ENCODE measurements at regions not wholly inside any gene's neighbourhood (a gene's known extent, or its start where the extent isn't known, plus 50 kb on each side); places are given as distances from the start of the nearest gene placed in this dataset.

DNA sequence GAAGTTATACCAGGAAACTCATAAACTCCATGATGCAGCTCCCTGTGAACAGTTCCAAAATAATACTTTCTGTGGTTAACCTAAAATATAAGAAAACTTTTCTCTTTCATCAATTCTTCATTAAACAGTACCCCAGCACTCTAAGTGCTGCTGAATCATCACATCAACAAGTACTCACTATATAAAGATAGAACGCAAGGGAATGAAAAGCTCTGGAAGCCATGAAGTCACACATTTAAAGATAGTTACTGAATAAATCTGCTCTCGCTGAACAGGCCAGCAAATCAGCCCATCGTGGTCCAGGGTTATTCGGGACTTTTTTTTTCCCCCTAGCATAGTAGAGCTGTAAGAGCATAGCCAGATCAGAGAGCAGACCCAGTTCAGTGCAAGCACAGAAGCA lies 254.3 kb downstream of the IPMK start:
- no peaks in the 10 kb centered on the region for H3K36me3 ChIP-seq (ENCODE audit: insufficient read depth, low read length)
- no peak overlapping the region for H3K9ac ChIP-seq (ENCODE audit: low read depth, low read length)
- H3K9me3 ChIP-seq (ENCODE audit: control insufficient read depth, insufficient read depth, low read length): peaks cover 3% of the 10 kb centered on the region; the same call in 1 of the 2 replicates
- H3K4me1 ChIP-seq (ENCODE audit: insufficient read depth, low read length): no peaks in the 10 kb centered on the region; the same call in 1 of the 2 replicates

DNA sequence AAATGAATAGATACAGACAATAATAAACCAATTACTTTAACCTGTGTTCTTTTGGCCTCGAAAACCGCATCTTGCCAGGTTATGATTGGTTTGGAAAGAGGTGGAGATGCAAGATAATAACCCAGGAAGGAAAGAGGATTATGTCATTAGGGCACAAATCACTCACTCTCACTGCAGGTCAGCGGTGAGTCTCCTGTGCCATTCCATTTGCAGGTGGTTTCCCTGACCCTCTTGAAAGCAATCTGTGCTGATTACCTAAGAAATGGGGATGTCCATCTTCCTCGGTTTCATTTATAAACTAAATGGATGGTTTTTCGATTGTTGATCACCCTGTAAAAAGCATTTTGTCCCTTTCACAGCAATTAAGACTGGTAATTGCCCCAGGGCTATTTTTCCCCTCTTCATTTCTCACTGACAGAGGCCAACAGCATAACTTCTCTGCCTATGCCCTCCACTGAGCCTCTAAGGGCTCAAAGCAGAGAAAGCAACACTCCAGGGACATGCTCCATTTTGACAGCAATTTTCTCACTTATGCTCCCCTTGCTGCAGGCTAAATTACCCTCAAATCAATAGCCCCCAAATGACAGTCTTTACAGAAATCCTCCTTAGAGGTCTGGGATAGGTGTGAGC lies 257.5 kb downstream of the IPMK start:
- no peak overlapping the region for H3K9ac ChIP-seq (ENCODE audit: low read depth, low read length)
- no peaks in the 10 kb centered on the region for H3K4me1 ChIP-seq (ENCODE audit: insufficient read depth, low read length)
- H3K36me3 ChIP-seq (ENCODE audit: insufficient read depth, low read length): no peaks in the 10 kb centered on the region
- no peaks in the 10 kb centered on the region for H3K9me3 ChIP-seq (ENCODE audit: control insufficient read depth, insufficient read depth, low read length)

DNA sequence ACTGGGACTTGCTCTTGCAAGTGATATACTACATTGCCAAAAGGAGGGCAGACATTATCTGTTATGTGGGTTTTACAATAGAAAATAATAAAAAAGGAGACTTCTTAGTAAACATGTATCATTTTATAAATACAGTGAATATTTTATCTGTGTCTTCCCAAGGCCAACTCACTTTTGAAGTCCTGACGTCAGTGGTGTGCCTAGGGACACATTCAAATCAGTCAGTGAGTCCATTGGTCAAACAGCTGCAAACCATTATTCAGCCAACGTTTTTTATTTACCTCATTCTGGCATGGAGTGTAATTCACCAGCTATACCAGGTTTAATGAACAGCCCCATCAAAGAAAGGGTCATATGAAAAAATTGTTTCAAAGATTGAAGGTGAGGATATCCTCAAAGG lies 263.7 kb downstream of the IPMK start:
- no peaks in the 10 kb centered on the region for H3K9me3 ChIP-seq (ENCODE audit: control insufficient read depth, insufficient read depth, low read length)
- no peaks in the 10 kb centered on the region for H3K36me3 ChIP-seq (ENCODE audit: insufficient read depth, low read length)
- H3K4me1 ChIP-seq (ENCODE audit: insufficient read depth, low read length): peaks cover 3% of the 10 kb centered on the region
- no peak overlapping the region for H3K9ac ChIP-seq (ENCODE audit: low read depth, low read length)

DNA sequence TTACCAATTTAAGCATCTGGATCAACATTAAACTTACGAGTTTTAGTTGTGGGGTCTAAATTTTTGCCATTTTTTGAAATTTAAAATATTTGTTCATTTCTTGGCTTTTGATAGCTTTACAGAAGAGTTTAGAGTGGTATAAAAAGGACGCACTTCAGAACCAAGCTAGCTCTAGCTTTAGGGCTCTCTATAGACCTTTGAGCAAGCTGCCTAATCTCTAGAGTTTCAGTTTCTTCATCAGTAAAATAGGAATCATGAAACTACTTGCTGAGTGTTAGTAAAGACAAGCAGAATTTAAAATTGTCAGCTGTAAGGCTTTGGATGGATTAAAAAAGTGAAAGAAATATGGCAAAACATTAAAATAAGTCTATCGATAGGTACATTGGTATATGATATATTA lies 266.5 kb downstream of the IPMK start:
- H3K9me3 ChIP-seq (ENCODE audit: control insufficient read depth, insufficient read depth, low read length): no peaks in the 10 kb centered on the region
- H3K4me1 ChIP-seq (ENCODE audit: insufficient read depth, low read length): peaks cover 3% of the 10 kb centered on the region
- H3K9ac ChIP-seq (ENCODE audit: low read depth, low read length): no peak overlapping the region
- no peaks in the 10 kb centered on the region for H3K36me3 ChIP-seq (ENCODE audit: insufficient read depth, low read length)

DNA sequence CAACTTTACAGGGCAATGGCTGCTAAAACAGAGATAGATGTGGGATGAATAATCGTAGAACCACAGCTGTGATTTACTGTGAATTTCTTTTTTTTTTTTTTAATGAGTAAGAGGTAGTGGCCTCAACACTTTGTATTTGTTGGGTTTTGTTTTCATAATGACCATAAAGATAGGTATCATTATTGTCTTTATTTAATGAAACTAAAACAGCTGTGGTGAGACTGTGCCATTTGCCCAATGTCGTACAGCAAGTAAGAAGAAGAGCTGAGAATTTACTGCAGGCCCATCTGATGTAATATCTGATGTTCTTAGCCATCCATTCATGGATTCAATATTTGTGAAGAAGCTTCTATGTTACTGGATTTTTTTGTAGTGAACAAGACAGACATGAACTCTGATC lies 271.2 kb downstream of the IPMK start:
- Histone ChIP-seq H3K9ac (ENCODE audit: low read depth, low read length) (no peak overlapping the region), H3K9me3 (ENCODE audit: control insufficient read depth, insufficient read depth, low read length) (no peaks in the 10 kb centered on the region)

DNA sequence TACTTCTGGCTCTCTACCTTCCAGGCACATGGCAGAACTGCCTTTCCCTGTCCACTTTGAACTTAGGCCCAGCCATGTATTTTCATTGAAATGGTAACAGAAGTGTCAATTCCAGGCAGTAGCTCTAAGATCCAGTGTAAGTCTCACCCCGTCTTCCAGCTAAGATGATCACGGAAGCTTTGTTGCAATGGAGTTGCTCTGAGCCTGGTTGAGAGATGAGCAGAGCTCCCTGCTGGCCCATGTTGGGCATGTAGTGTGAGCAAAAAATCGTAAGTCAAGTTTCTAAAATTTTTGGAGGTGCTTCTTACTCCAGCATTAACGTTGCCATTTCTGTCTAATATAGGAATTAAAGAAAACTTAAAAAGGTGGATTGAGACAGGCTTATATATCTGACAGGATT lies 274.4 kb downstream of the IPMK start:
- no peaks in the 10 kb centered on the region for H3K36me3 ChIP-seq (ENCODE audit: insufficient read depth, low read length)
- H3K9me3 ChIP-seq (ENCODE audit: control insufficient read depth, insufficient read depth, low read length): no peaks in the 10 kb centered on the region
- no peak overlapping the region for H3K9ac ChIP-seq (ENCODE audit: low read depth, low read length)
- no peaks in the 10 kb centered on the region for H3K4me1 ChIP-seq (ENCODE audit: insufficient read depth, low read length)

More for the DNA sequence above, 271.2 kb downstream of the IPMK start:
- H3K4me1 ChIP-seq (ENCODE audit: insufficient read depth, low read length): peaks cover 3% of the 10 kb centered on the region
- no peaks in the 10 kb centered on the region for H3K36me3 ChIP-seq (ENCODE audit: insufficient read depth, low read length)

DNA sequence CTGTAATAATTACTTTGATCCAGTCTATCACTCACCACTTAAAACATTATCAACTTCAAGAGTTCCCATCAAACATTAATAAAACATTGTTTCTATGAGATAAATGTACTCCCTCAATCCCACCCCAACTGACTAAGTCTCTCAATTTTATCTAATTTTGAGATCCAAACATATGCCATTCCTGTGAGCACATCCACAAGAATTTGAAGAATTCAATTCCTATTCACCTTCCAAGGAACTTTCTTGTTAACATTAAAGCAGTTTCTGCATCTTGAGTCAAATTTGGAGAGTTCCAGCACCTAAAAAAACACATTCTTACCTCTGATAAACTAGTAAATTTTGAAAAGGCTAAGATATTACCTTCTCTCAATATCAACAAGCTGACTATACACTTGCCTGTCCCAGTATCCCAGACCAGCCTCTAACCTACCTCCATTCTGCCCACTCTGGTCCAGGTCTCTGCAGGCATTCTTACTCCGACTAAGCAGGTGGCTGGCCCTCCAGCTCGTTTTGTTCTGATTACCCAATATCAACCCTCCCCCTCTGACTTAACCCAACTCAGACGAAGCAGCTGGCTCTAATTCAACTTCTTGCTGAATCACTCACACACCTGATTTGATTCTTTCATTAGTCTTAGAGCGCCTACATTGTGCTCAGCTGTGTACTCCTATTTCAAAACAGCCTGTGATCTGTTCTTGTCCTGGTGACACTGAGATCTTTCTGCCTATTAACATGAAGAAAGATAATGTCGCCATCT lies 275.2 kb downstream of the IPMK start:
- H3K9me3 ChIP-seq (ENCODE audit: control insufficient read depth, insufficient read depth, low read length): no peaks in the 10 kb centered on the region
- H3K4me1 ChIP-seq (ENCODE audit: insufficient read depth, low read length): no peaks in the 10 kb centered on the region
- no peak overlapping the region for H3K9ac ChIP-seq (ENCODE audit: low read depth, low read length)
- H3K36me3 ChIP-seq (ENCODE audit: insufficient read depth, low read length): no peaks in the 10 kb centered on the region

DNA sequence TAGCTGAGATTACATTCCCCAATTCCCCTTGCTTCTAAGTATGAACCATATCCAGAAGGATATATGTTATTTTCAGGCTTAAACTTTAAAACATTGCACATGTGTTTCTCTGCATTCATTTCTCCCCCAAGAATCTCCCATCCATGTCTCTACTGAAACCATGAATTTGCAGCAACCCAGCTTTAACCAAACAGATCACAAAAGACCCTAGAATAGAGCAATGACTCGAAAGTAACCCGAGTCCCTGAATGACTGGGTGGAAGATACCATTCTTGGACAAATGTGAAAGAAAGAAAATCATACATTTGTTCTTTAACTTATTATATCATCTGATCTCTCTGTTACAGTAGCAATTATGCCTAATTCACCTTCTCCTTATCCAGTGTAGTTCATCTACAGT lies 278.7 kb downstream of the IPMK start:
- Histone ChIP-seq H3K4me1 (ENCODE audit: insufficient read depth, low read length) (no peaks in the 10 kb centered on the region), H3K36me3 (ENCODE audit: insufficient read depth, low read length) (no peaks in the 10 kb centered on the region), H3K9ac (ENCODE audit: low read depth, low read length) (no peak overlapping the region), H3K9me3 (ENCODE audit: control insufficient read depth, insufficient read depth, low read length) (no peaks in the 10 kb centered on the region)

DNA sequence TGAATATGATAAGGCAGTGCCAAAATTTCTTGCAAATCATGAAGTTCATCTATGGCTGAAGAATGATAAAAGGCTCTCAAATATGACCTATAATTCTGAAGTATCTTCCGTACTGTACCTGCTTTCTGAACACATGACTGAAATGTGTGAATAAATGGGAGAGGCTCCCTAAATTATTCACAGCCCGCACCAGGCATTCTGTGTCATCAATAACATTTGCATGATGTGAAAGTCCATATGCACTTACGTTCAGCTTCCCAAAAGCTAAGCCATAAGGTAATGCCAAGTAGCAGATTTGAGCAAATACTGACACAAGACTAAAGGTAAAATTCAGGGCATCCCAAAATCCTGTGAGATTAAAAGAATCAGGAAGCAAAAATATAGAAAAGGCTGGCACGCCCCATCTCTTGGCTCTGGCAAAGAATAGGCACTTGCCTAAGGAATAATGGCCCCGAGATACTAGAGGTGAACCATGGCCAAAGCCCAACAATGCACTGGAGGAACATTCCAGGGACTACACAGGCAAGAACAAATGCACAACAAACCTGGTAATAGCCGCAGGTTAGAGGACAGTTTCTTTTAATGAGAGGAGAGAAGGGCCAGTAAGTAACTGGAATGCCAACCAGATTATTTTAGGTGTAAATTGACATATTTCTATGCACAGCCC lies 280.5 kb downstream of the IPMK start:
- no peaks in the 10 kb centered on the region for H3K4me1 ChIP-seq (ENCODE audit: insufficient read depth, low read length)
- H3K9ac ChIP-seq (ENCODE audit: low read depth, low read length): no peak overlapping the region
- H3K9me3 ChIP-seq (ENCODE audit: control insufficient read depth, insufficient read depth, low read length): no peaks in the 10 kb centered on the region
- no peaks in the 10 kb centered on the region for H3K36me3 ChIP-seq (ENCODE audit: insufficient read depth, low read length)

DNA sequence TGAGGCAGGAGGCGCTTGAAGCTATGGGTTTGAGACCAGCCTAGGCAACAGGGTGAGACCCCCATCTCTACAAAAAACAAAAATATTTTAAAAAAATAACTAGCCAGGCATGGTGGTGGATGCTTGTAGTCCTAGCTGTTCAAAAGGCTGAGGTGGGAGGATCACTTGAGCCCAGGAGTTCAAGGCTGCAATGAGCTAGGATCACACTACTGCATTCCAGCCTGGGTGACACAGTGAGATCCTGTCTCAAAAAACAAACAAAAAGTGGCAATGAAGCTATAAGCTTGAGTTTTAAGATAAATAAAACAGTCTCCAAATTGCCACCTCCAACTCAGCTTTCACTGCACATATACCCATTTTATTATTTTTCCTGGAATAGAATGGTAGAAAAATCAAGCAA lies 281.3 kb downstream of the IPMK start:
- H3K9me3 ChIP-seq (ENCODE audit: control insufficient read depth, insufficient read depth, low read length): no peaks in the 10 kb centered on the region
- no peaks in the 10 kb centered on the region for H3K36me3 ChIP-seq (ENCODE audit: insufficient read depth, low read length)
- H3K4me1 ChIP-seq (ENCODE audit: insufficient read depth, low read length): no peaks in the 10 kb centered on the region
- H3K9ac ChIP-seq (ENCODE audit: low read depth, low read length): no peak overlapping the region

DNA sequence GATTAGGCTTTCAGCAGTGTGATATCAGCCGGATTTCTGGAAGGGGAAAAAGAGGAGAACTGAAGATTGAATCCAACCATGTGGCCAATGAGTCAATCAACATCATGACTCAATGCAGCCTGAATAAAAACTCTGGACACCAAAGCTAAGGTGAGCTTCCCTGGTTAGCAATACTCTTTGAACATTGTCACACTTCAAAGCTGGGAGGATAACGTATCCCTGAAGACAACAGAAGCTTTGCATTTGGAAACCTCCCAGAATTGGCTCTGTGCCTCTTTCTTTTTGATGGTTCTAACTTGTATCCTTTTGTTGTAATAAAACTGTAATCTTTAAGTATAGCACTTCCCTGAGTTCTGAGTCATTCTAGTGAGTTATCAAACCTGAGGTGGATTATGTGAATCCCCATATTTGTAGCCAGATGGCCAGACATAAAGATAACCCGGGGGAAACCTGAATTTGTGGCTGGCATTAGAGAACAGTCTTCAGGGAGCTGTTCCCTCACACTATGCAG lies 284.4 kb downstream of the IPMK start:
- no peaks in the 10 kb centered on the region for H3K9me3 ChIP-seq (ENCODE audit: control insufficient read depth, insufficient read depth, low read length)
- H3K36me3 ChIP-seq (ENCODE audit: insufficient read depth, low read length): no peaks in the 10 kb centered on the region
- H3K9ac ChIP-seq (ENCODE audit: low read depth, low read length): no peak overlapping the region
- H3K4me1 ChIP-seq (ENCODE audit: insufficient read depth, low read length): peaks cover 5% of the 10 kb centered on the region; the same call in 1 of the 2 replicates

DNA sequence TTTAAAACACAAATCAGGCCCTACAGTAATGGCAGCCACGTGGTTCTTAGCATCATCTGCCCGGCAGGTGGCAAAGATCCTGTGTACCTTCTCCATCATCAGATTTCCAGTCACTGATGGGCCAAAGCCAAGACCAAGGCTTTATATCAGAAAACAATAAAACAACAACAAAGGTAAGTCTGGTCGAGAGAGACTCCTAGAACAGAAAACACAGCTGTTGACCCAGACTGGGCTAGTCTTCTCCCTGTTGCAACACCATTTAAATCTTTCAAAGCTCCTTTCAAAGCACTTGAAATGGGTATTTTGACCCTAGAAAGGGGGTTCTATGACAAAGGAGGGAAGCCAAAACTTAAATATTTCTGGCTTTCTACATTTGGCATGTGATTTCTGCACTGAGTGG lies 285.6 kb downstream of the IPMK start:
- peaks cover 5% of the 10 kb centered on the region; the same call in 1 of the 2 replicates for H3K4me1 ChIP-seq (ENCODE audit: insufficient read depth, low read length)
- no peaks in the 10 kb centered on the region; the same call in 1 of the 2 replicates for H3K9me3 ChIP-seq (ENCODE audit: control insufficient read depth, insufficient read depth, low read length)
- no peaks in the 10 kb centered on the region for H3K36me3 ChIP-seq (ENCODE audit: insufficient read depth, low read length)
- no peak overlapping the region for H3K9ac ChIP-seq (ENCODE audit: low read depth, low read length)

DNA sequence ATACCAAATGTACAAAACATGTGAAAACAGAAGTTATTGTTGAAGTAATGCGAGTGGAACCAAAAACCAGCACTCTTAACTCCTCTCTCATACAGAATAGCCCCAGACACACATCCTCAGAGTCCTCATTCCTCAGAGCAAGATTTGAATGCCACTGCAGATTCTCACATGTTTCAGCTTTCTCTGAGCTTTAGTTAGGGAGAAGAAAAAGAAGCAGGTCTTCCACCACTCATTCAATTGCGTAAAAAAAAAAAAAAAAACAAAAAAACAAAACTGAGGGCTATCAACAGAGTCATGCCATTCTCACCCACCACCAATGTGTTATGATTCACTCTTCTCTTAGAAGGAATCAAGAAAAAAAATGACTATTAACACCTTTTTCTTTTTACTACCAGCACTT lies 287.7 kb downstream of the IPMK start:
- H3K4me1 ChIP-seq (ENCODE audit: insufficient read depth, low read length): peaks cover 5% of the 10 kb centered on the region; the same call in 1 of the 2 replicates
- no peaks in the 10 kb centered on the region for H3K36me3 ChIP-seq (ENCODE audit: insufficient read depth, low read length)
- H3K9ac ChIP-seq (ENCODE audit: low read depth, low read length): no peak overlapping the region
- H3K9me3 ChIP-seq (ENCODE audit: control insufficient read depth, insufficient read depth, low read length): no peaks in the 10 kb centered on the region; the same call in none of the 2 replicates

DNA sequence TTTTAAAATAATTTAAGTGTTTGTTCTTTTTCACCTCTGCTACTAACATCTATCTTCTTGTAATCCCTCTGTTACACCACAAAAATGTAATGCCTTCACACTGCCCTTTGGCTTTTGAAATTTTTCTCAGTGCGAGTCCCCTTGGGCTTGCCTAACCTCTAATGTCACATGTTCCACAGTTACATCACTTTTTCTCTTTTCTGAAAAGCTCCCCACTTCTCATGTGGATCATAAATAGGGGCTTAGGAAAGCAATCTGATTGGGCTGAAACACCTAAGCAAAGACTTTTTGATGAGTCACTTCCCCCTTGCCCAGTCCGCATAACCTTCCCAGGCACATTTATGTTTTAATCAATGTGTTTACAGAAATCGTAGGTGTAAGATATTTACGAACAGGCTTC lies 288.2 kb downstream of the IPMK start:
- Histone ChIP-seq H3K36me3 (ENCODE audit: insufficient read depth, low read length) (no peaks in the 10 kb centered on the region), H3K9me3 (ENCODE audit: control insufficient read depth, insufficient read depth, low read length) (no peaks in the 10 kb centered on the region; the same call in none of the 2 replicates), H3K4me1 (ENCODE audit: insufficient read depth, low read length) (peaks cover 5% of the 10 kb centered on the region; the same call in 1 of the 2 replicates), H3K9ac (ENCODE audit: low read depth, low read length) (no peak overlapping the region)
